GM23338 (cell line): ENCODE measurements at regions not wholly inside any gene's neighbourhood (a gene's known extent, or its start where the extent isn't known, plus 50 kb on each side); places are given as distances from the start of the nearest gene placed in this dataset.

ENCODE experiments used
- ATAC-seq: fragments of 200-7000 bp; cut with Tn5 transposase; 3 replicates; pipeline ENCODE4 v1.9.1; 2020
- DNase-seq: peaks from one replicate; pipeline ENCODE4 v3.0.0-alpha.2; 2015; ENCODE audit warnings: low spot score
- H2AFZ ChIP-seq: fragments of 200-600 bp; sonication (generic); 2 replicates; pipeline ENCODE4 v1.8.0; 2016; ENCODE audit warnings: antibody characterized with exemption, mild to moderate bottlenecking, moderate library complexity
- H3F3A ChIP-seq: fragments of 200-600 bp; sonication (generic); replicated peaks from 2 replicates; pipeline ENCODE4 v1.8.0; 2017; ENCODE audit warnings: antibody characterized with exemption, mixed run types, low read depth
- H3K27ac ChIP-seq: fragments of 200-600 bp; sonication (generic); 2 replicates; pipeline ENCODE4 v1.6.1; 2016; ENCODE audit warnings: low read depth
- H3K27me3 ChIP-seq: fragments of 200-600 bp; sonication (generic); 2 replicates; pipeline ENCODE4 v1.8.0; 2016; ENCODE audit warnings: mild to moderate bottlenecking, mixed run types, moderate library complexity; ENCODE audit not compliant: insufficient read depth
- H3K36me3 ChIP-seq: fragments of 200-600 bp; sonication (generic); 2 replicates; pipeline ENCODE4 v1.8.0; 2016; ENCODE audit warnings: mild to moderate bottlenecking; ENCODE audit not compliant: insufficient read depth
- H3K4me1 ChIP-seq: fragments of 200-600 bp; sonication (generic); 2 replicates; pipeline ENCODE4 v1.8.0; 2016; ENCODE audit warnings: mild to moderate bottlenecking, moderate library complexity; ENCODE audit not compliant: insufficient read depth
- H3K4me2 ChIP-seq: fragments of 200-600 bp; sonication (generic); 2 replicates; pipeline ENCODE4 v1.7.1; 2017; ENCODE audit warnings: mixed run types
- H3K4me3 ChIP-seq: fragments of 200-600 bp; sonication (generic); 2 replicates; pipeline ENCODE4 v1.6.1; 2016; ENCODE audit warnings: mixed run types
- H3K79me2 ChIP-seq: fragments of 200-600 bp; sonication (generic); replicated peaks from 2 replicates; pipeline ENCODE4 v1.8.0; 2017; ENCODE audit warnings: mild to moderate bottlenecking; ENCODE audit not compliant: insufficient read depth
- H3K9me2 ChIP-seq: fragments of 200-600 bp; sonication (generic); 2 replicates; pipeline ENCODE4 v1.8.0; 2017; ENCODE audit not compliant: insufficient read depth
- H4K20me1 ChIP-seq: fragments of 200-600 bp; sonication (generic); replicated peaks from 2 replicates; pipeline ENCODE4 v1.8.0; 2017; ENCODE audit warnings: mild to moderate bottlenecking; ENCODE audit not compliant: insufficient read depth
- H3K27ac Mint-ChIP-seq: 2 replicates; pipeline ENCODE4 v1.8.0; 2020; ENCODE audit warnings: inconsistent platforms, mild to moderate bottlenecking, moderate library complexity, mixed read lengths
- H3K27me3 Mint-ChIP-seq: 3 replicates; pipeline ENCODE4 v1.8.0; 2022; ENCODE audit warnings: low read depth, mild to moderate bottlenecking, moderate library complexity, mixed read lengths, inconsistent platforms; ENCODE audit not compliant: insufficient read depth, poor library complexity
- H3K36me3 Mint-ChIP-seq: 3 replicates; pipeline ENCODE4 v1.8.0; 2021; ENCODE audit warnings: low read depth, mild to moderate bottlenecking, inconsistent platforms, moderate library complexity, mixed read lengths
- H3K4me1 Mint-ChIP-seq: 3 replicates; pipeline ENCODE4 v1.8.0; 2020; ENCODE audit warnings: mild to moderate bottlenecking, inconsistent platforms, mixed read lengths
- H3K4me3 Mint-ChIP-seq: 3 replicates; pipeline ENCODE4 v1.8.0; 2021; ENCODE audit warnings: moderate library complexity, mild to moderate bottlenecking, inconsistent platforms, mixed read lengths
- H3K9me3 Mint-ChIP-seq: 3 replicates; pipeline ENCODE4 v1.8.0; 2020; ENCODE audit warnings: moderate library complexity, mild to moderate bottlenecking, inconsistent platforms, mixed read lengths
- CREB1 ChIP-seq: fragments of 250-450 bp; sonication (Bioruptor Pico); IDR thresholded peaks from 2 replicates; pipeline ENCODE4 v1.5.0; 2020; ENCODE audit warnings: low read depth, mild to moderate bottlenecking, moderate library complexity
- EZH2 ChIP-seq: fragments of 200-600 bp; sonication (generic); IDR thresholded peaks from one replicate; pipeline ENCODE4 v1.8.0; 2017; ENCODE audit warnings: antibody characterized with exemption, mild to moderate bottlenecking, low read depth; ENCODE audit not compliant: unreplicated experiment
- EZH2phosphoT487 ChIP-seq: fragments of 200-600 bp; sonication (generic); IDR thresholded peaks from one replicate; pipeline ENCODE4 v1.8.1; 2018; ENCODE audit warnings: antibody characterized with exemption; ENCODE audit not compliant: unreplicated experiment
- JUNB ChIP-seq: IDR thresholded peaks from one replicate; pipeline ENCODE4 v1.6.1; 2016; ENCODE audit warnings: antibody characterized with exemption; ENCODE audit not compliant: unreplicated experiment
- NANOG ChIP-seq: IDR thresholded peaks from 2 replicates; pipeline ENCODE4 v1.6.1; 2016; ENCODE audit warnings: antibody characterized with exemption, borderline replicate concordance
- STAT1 ChIP-seq: IDR thresholded peaks from one replicate; pipeline ENCODE4 v1.6.1; 2016; ENCODE audit warnings: antibody characterized with exemption; ENCODE audit not compliant: unreplicated experiment
- ZNF331 ChIP-seq: fragments of 250-450 bp; sonication (Bioruptor Pico); IDR thresholded peaks from 2 replicates; pipeline ENCODE4 v1.5.0; 2020; ENCODE audit warnings: low read depth, mild to moderate bottlenecking, moderate library complexity
- TF ChIP-seq, protein P1 (sequence below): IDR thresholded peaks from one replicate; pipeline ENCODE4 v1.6.1; 2018; ENCODE audit warnings: antibody characterized with exemption; ENCODE audit not compliant: unreplicated experiment
- TF ChIP-seq, protein P2 (sequence below): IDR thresholded peaks from 2 replicates; pipeline ENCODE4 v1.6.1; 2016; ENCODE audit warnings: antibody characterized with exemption

DNA sequence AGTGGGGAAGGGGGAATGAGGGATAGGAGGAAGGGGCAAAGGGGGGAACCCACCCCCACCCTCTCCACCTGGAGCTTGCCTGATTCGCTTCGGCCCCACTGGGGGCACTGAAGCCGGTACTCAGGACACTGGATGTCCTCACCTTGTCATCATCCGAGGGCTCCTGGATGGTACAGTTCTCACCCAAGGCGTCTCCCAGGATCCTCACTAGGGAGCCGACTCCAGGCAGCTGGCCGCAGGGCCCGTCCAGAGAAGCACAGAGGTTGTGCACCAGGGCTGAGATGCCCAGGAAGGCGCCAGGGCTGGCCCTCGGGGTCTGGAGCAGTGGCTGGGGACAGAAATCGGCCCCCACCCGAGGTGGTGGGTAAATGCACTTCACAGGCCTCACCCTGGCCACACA is 92.3 kb downstream of the LITAF start (continued):
- TF ChIP-seq, protein P1, sequence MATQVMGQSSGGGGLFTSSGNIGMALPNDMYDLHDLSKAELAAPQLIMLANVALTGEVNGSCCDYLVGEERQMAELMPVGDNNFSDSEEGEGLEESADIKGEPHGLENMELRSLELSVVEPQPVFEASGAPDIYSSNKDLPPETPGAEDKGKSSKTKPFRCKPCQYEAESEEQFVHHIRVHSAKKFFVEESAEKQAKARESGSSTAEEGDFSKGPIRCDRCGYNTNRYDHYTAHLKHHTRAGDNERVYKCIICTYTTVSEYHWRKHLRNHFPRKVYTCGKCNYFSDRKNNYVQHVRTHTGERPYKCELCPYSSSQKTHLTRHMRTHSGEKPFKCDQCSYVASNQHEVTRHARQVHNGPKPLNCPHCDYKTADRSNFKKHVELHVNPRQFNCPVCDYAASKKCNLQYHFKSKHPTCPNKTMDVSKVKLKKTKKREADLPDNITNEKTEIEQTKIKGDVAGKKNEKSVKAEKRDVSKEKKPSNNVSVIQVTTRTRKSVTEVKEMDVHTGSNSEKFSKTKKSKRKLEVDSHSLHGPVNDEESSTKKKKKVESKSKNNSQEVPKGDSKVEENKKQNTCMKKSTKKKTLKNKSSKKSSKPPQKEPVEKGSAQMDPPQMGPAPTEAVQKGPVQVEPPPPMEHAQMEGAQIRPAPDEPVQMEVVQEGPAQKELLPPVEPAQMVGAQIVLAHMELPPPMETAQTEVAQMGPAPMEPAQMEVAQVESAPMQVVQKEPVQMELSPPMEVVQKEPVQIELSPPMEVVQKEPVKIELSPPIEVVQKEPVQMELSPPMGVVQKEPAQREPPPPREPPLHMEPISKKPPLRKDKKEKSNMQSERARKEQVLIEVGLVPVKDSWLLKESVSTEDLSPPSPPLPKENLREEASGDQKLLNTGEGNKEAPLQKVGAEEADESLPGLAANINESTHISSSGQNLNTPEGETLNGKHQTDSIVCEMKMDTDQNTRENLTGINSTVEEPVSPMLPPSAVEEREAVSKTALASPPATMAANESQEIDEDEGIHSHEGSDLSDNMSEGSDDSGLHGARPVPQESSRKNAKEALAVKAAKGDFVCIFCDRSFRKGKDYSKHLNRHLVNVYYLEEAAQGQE = no peak
- no peak for TF ChIP-seq EZH2phosphoT487
- TF ChIP-seq, protein P2, sequence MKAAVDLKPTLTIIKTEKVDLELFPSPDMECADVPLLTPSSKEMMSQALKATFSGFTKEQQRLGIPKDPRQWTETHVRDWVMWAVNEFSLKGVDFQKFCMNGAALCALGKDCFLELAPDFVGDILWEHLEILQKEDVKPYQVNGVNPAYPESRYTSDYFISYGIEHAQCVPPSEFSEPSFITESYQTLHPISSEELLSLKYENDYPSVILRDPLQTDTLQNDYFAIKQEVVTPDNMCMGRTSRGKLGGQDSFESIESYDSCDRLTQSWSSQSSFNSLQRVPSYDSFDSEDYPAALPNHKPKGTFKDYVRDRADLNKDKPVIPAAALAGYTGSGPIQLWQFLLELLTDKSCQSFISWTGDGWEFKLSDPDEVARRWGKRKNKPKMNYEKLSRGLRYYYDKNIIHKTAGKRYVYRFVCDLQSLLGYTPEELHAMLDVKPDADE = no peak
- TF ChIP-seq EZH2 = no peak
- TF ChIP-seq CREB1 (CRISPR knock-in tag) = no peak
- TF ChIP-seq NANOG = no peak
- TF ChIP-seq STAT1 = no peak
- no peak for TF ChIP-seq JUNB
- no peak for TF ChIP-seq ZNF331 (CRISPR knock-in tag)

DNA sequence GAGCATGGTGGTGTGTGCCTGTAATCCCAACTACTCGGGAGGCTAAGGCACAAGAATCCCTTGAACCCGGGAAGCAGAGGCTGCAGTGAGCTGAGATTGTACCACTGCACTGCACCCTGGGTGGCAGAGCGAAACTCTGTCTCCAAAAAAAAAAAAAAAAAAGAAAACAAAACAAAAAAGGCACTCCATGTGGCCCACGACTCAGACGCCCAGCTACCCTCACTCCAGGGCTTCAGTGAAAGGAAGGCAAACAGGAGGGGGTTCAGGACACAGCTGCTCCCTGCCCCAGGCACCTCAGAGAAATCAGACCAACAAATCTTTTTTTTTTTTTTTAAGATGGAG is 91.7 kb downstream of the LITAF start:
- no peaks in the 10 kb centered on the region for H3K27me3 ChIP-seq
- no peak overlapping the region for H3K4me3 ChIP-seq
- peak overlapping the region; percentile 72; the same call in 1 of the 2 replicates for H3K27ac ChIP-seq
- H3K36me3 ChIP-seq = no peaks in the 10 kb centered on the region
- no peaks in the 10 kb centered on the region for H4K20me1 ChIP-seq
- peaks cover 17% of the 10 kb centered on the region for H3K4me1 ChIP-seq
- peaks cover 14% of the 10 kb centered on the region for H3K9me3 Mint-ChIP-seq
- ATAC-seq (peak; percentile 37; the same call in 2 of the 3 replicates), DNase-seq (no peak)
- peaks cover 6% of the 10 kb centered on the region; the same call in 1 of the 2 replicates for H3F3A ChIP-seq
- H3K4me2 ChIP-seq = no peak overlapping the region
- H3K27ac Mint-ChIP-seq = no peak overlapping the region
- no peaks in the 10 kb centered on the region for H3K79me2 ChIP-seq
- no peak overlapping the region for H3K4me3 Mint-ChIP-seq
- peaks cover 31% of the 10 kb centered on the region for H3K4me1 Mint-ChIP-seq
- TF ChIP-seq EZH2 (no peak), CREB1 (CRISPR knock-in tag) (no peak), ZNF331 (CRISPR knock-in tag) (no peak), NANOG (no peak), JUNB (no peak)
- TF ChIP-seq, protein P1 = no peak
- peaks cover 8% of the 10 kb centered on the region; the same call in 2 of the 3 replicates for H3K36me3 Mint-ChIP-seq
- no peaks in the 10 kb centered on the region for H3K9me2 ChIP-seq
- H2AFZ ChIP-seq = peak overlapping the region; percentile 56; the same call in 1 of the 2 replicates
- H3K27me3 Mint-ChIP-seq = peaks cover 9% of the 10 kb centered on the region
